HG03460 (cell line): ENCODE measurements at regions not wholly inside any gene's neighbourhood (a gene's known extent, or its start where the extent isn't known, plus 50 kb on each side); places are given as distances from the start of the nearest gene placed in this dataset.

Experiments used
- ATAC-seq: cut with Tn5 transposase; IDR thresholded peaks from one replicate; pipeline ENCODE4 v1.9.1; 2021; ENCODE audit not compliant: unreplicated experiment

- ATAC-seq: no peak
These were observed 94.7 kb upstream of the ZNF618 start for GRCh38 chr9:113781381-113781780.

- no peak for ATAC-seq
These were observed 94.2 kb upstream of the ZNF618 start for GRCh38 chr9:113781896-113782295.

GRCh38 chr9:113783475-113783874, 92.6 kb upstream of the ZNF618 start:
- ATAC-seq: no peak

- no peak for ATAC-seq
These were observed 90.8 kb upstream of the ZNF618 start for GRCh38 chr9:113785334-113785733.

GRCh38 chr9:113786071-113786470, 90.0 kb upstream of the ZNF618 start:
- no peak for ATAC-seq

GRCh38 chr9:113787871-113788270, 88.2 kb upstream of the ZNF618 start:
- ATAC-seq: no peak

GRCh38 chr9:113788616-113789330, 87.3 kb upstream of the ZNF618 start:
- no peak for ATAC-seq

- no peak for ATAC-seq
These were observed 86.0 kb upstream of the ZNF618 start for GRCh38 chr9:113790093-113790492.

- no peak for ATAC-seq
These were observed 82.6 kb upstream of the ZNF618 start for GRCh38 chr9:113793558-113793957.

GRCh38 chr9:113794721-113795120, 81.4 kb upstream of the ZNF618 start:
- ATAC-seq: no peak

GRCh38 chr9:113795811-113796392, 80.2 kb upstream of the ZNF618 start:
- ATAC-seq: no peak

- no peak for ATAC-seq
These were observed 79.3 kb upstream of the ZNF618 start for GRCh38 chr9:113796646-113797426.

GRCh38 chr9:113798062-113799030, 77.8 kb upstream of the ZNF618 start:
- ATAC-seq: no peak

GRCh38 chr9:113800276-113800675, 75.8 kb upstream of the ZNF618 start:
- no peak for ATAC-seq

GRCh38 chr9:113803811-113804589, 72.1 kb upstream of the ZNF618 start:
- ATAC-seq: no peak

- ATAC-seq: no peak
These were observed 70.5 kb upstream of the ZNF618 start for GRCh38 chr9:113805486-113806132.

- no peak for ATAC-seq
These were observed 68.7 kb upstream of the ZNF618 start for GRCh38 chr9:113807173-113808061.
